Esophagus muscularis mucosa (tissue), 4 donors: ENCODE measurements at regions not wholly inside any gene's neighbourhood (a gene's known extent, or its start where the extent isn't known, plus 50 kb on each side); places are given as distances from the start of the nearest gene placed in this dataset.

Experiments
- DNase-seq: peaks from one replicate; pipeline ENCODE4 v3.0.0-alpha.2; 2017; ENCODE audit errors: extremely low spot score
- H3K27ac ChIP-seq, 4 donors: fragments of 200-600 bp; sonication (generic); replicated peaks in 1 of 4; 1 replicate in 3 of 4; 2 replicates in 1 of 4; pipeline ENCODE4 v1.5.1; 2016 to 2019; ENCODE audit warnings: mild to moderate bottlenecking in 1 of 4
- H3K27me3 ChIP-seq, 4 donors: fragments of 200-600 bp; sonication (generic); one replicate each; pipeline versions ENCODE4 v1.5.1 to v1.6.0; 2016 to 2019
- H3K36me3 ChIP-seq, 4 donors: fragments of 200-600 bp; sonication (generic); one replicate each; pipeline ENCODE4 v1.5.1; 2016 to 2019
- H3K4me1 ChIP-seq, 4 donors: fragments of 200-600 bp; sonication (generic); one replicate each; pipeline ENCODE4 v1.5.1; 2016 to 2019
- H3K4me3 ChIP-seq, 4 donors: fragments of 200-600 bp; sonication (generic); 1 replicate in 2 of 4; 2 replicates in 2 of 4; pipeline ENCODE4 v1.5.1; 2016 to 2019; ENCODE audit warnings: mild to moderate bottlenecking in 4 of 4, moderate library complexity in 1 of 4
- H3K9me3 ChIP-seq, 4 donors: fragments of 200-600 bp; sonication (generic); 1 replicate in 3 of 4; 2 replicates in 1 of 4; pipeline ENCODE4 v1.5.1; 2016 to 2019
- CTCF ChIP-seq, 3 experiments: fragments of 200-600 bp in 2 of 3; fragments of 450-650 bp in 1 of 3; sonication (generic) in 2 of 3; IDR thresholded peaks; one replicate each; pipeline ENCODE4 v1.5.1; 2017 to 2019; ENCODE audit warnings: antibody characterized with exemption in 3 of 3, mild to moderate bottlenecking in 2 of 3, moderate library complexity in 1 of 3
- EP300 ChIP-seq: sonication (generic); formaldehyde crosslinking; IDR thresholded peaks from one replicate; pipeline ENCODE4 v1.6.1; 2017; ENCODE audit warnings: antibody characterized with exemption
- POLR2A ChIP-seq: fragments of 450-650 bp; IDR thresholded peaks from one replicate; pipeline ENCODE4 v1.6.1; 2017; ENCODE audit warnings: antibody characterized with exemption, moderate library complexity, mild to moderate bottlenecking, low read depth
- POLR2AphosphoS5 ChIP-seq, 2 donors: sonication (generic); formaldehyde crosslinking; IDR thresholded peaks; one replicate each; pipeline ENCODE4 v1.6.1; 2017; ENCODE audit warnings: antibody characterized with exemption in 2 of 2
- WGBS: methylation state at CpG from one replicate; pipeline ENCODE4 v1.1.5; 2018; 5-methylcytosine and 5-hydroxymethylcytosine counted together
- intact Hi-C: fragments of 100-400 bp; cut with DNase I; formaldehyde crosslinking; loops from one replicate; pipeline ENCODE4 v1.15.1; 2023

GRCh38 chr2:195392446-195393336 is 264.3 kb upstream of the SLC39A10 start:
- intact Hi-C loops = no loop called here
- no peak for DNase-seq
- 95% methylated on average over 2 of the region's 2 CpGs for WGBS
- Histone ChIP-seq H3K4me3 (no peak overlapping the region), H3K27ac (no peak overlapping the region), H3K36me3 (no peaks in the 10 kb centered on the region), H3K9me3 (no peaks in the 10 kb centered on the region), H3K4me1 (no peaks in the 10 kb centered on the region), H3K27me3 (no peaks in the 10 kb centered on the region)
- TF ChIP-seq POLR2A (no peak), EP300 (no peak), CTCF (IDR thresholded peaks at IDR 0.05) (no peak), POLR2AphosphoS5 (IDR thresholded peaks at IDR 0.05) (no peak)

GRCh38 chr2:195390686-195391321 is 266.2 kb upstream of the SLC39A10 start:
- no peaks in the 10 kb centered on the region for H3K4me1 ChIP-seq

GRCh38 chr2:195388028-195388427 is 269.0 kb upstream of the SLC39A10 start:
- no peaks in the 10 kb centered on the region for H3K36me3 ChIP-seq
- no peak for DNase-seq
- TF ChIP-seq POLR2A (no peak), CTCF (IDR thresholded peaks at IDR 0.05) (no peak), POLR2AphosphoS5 (IDR thresholded peaks at IDR 0.05) (no peak), EP300 (no peak)
- intact Hi-C loops = no loop called here
- H3K4me3 ChIP-seq = no peak overlapping the region
- no peaks in the 10 kb centered on the region for H3K9me3 ChIP-seq
- no peaks in the 10 kb centered on the region for H3K27me3 ChIP-seq
- no peaks in the 10 kb centered on the region for H3K4me1 ChIP-seq
- H3K27ac ChIP-seq = no peak overlapping the region

More at GRCh38 chr2:195390686-195391321, 266.2 kb upstream of the SLC39A10 start:
- Histone ChIP-seq H3K9me3 (no peaks in the 10 kb centered on the region), H3K36me3 (no peaks in the 10 kb centered on the region), H3K27ac (no peak overlapping the region), H3K27me3 (no peaks in the 10 kb centered on the region), H3K4me3 (no peak overlapping the region)
- intact Hi-C loops = no loop called here
- no peak for DNase-seq
- 87% methylated on average over 2 of the region's 2 CpGs for WGBS
- TF ChIP-seq POLR2AphosphoS5 (IDR thresholded peaks at IDR 0.05) (no peak), CTCF (IDR thresholded peaks at IDR 0.05) (no peak), EP300 (no peak), POLR2A (no peak)

- H3K36me3 ChIP-seq = no peaks in the 10 kb centered on the region
- no peaks in the 10 kb centered on the region for H3K9me3 ChIP-seq
- intact Hi-C loops = no loop called here
- 82% methylated on average over 2 of the region's 2 CpGs for WGBS
- TF ChIP-seq EP300 (no peak), CTCF (IDR thresholded peaks at IDR 0.05) (no peak), POLR2A (no peak), POLR2AphosphoS5 (IDR thresholded peaks at IDR 0.05) (no peak)
- H3K27me3 ChIP-seq = no peaks in the 10 kb centered on the region
- H3K4me1 ChIP-seq = no peaks in the 10 kb centered on the region
- no peak overlapping the region for H3K4me3 ChIP-seq
- DNase-seq = no peak
- no peak overlapping the region for H3K27ac ChIP-seq
These were observed 274.8 kb upstream of the SLC39A10 start for GRCh38 chr2:195382186-195382585.
